GM12873 (cell line): ENCODE measurements at regions not wholly inside any gene's neighbourhood (a gene's known extent, or its start where the extent isn't known, plus 50 kb on each side); places are given as distances from the start of the nearest gene placed in this dataset.

Source experiments
- TF ChIP-seq, protein P1 (sequence below): IDR thresholded peaks from 2 replicates; pipeline ENCODE4 v1.5.1; 2012; ENCODE audit warnings: low read depth, mild to moderate bottlenecking, moderate library complexity, low read length, control low read depth; ENCODE audit not compliant: insufficient read depth; ENCODE audit errors: missing control alignments

DNA sequence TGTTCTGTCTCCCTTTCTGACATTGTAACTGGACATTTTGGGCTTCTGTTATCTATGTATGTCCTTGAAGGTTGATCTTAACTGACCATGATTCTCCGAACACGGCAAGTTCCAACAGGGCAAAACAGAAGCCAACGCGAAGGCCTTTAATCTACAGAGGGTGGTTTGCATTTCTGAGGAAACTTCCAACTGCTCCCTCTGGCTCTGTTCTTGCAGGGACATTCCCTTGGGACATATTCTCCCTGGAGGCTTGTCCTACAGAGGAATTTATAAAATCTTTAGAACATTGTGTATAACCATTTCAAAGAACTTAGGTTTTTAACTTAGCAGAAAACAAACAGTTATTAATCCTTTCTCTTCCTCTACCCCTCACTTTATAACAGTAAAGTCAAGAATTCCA, 189.0 kb upstream of the CDYL start:
- TF ChIP-seq, protein P1, sequence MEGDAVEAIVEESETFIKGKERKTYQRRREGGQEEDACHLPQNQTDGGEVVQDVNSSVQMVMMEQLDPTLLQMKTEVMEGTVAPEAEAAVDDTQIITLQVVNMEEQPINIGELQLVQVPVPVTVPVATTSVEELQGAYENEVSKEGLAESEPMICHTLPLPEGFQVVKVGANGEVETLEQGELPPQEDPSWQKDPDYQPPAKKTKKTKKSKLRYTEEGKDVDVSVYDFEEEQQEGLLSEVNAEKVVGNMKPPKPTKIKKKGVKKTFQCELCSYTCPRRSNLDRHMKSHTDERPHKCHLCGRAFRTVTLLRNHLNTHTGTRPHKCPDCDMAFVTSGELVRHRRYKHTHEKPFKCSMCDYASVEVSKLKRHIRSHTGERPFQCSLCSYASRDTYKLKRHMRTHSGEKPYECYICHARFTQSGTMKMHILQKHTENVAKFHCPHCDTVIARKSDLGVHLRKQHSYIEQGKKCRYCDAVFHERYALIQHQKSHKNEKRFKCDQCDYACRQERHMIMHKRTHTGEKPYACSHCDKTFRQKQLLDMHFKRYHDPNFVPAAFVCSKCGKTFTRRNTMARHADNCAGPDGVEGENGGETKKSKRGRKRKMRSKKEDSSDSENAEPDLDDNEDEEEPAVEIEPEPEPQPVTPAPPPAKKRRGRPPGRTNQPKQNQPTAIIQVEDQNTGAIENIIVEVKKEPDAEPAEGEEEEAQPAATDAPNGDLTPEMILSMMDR, result no peak

DNA sequence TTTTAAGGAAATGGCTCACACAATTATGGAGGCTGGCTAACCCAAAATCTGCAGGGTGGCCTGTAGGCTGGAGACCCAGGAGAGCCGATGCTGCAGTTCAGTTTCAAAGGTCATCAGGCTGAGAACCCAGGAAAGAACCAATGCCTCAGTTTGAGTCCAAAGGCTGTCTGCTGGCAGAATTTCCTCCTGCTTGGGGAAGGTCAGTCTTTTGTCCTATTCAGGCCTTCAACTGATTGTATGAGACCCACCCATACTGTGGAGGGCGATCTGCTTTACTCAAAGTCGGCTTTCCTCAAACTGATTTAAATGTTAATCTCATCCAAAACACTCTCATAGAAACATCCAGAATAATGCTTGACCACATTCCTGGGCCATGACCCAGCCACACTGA, 189.7 kb upstream of the CDYL start:
- TF ChIP-seq, protein P1, result no peak

DNA sequence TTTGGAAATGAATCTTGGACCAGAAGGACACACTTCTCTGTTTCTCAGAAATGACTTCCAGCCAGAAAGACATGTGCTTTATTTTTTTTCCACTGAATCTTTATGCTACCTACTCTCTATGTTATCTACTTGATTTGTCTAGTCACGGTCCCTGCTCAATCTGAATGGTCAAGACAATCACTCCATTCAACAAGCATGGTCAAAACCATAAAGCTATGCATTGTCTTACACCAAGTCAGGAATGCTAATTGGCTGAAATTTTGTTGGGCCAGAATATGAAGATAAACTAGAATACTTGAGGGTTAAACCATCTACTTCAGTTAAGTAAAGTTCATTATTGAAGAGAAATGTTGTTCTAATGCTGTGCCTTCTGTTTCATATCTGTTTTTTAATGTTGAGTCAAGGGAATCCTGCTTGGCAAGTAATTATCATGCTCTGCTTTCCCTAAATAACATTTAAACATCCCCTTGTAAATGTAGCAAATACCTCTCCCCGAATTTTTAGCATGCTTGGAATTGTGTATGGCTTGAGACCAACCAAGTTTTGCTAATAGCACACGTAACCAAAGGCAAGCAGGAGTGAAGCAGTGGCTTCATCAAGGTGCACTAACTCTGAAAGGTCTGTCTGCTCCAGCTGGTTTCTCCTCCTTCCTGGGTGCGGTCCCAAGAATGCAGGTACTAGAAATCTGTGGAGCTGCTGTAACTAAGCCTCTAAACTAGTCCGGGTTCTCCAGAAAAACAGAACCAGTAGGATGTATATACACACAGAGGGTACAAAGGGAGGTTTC, 190.3 kb upstream of the CDYL start:
- TF ChIP-seq, protein P1, result no peak

DNA sequence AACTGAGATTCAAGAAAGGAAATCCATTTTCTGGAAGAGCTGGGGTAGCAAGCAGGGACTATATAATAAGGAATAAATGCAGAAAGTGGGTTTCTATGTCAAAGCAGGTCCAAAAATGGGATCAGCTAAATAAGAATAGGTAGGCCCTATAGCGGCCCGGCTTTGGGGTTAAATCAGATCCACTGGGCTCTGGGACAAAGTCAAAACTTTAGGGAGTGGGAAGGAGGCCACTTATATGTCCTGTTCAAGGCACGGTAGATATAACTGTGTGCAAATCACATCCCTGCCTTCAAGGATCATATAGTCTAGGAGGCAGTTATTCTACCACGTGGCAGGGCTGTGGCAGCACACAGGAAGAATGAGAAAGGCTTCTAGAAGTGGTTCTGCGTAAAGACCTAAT, 191.4 kb upstream of the CDYL start:
- TF ChIP-seq, protein P1, result no peak

DNA sequence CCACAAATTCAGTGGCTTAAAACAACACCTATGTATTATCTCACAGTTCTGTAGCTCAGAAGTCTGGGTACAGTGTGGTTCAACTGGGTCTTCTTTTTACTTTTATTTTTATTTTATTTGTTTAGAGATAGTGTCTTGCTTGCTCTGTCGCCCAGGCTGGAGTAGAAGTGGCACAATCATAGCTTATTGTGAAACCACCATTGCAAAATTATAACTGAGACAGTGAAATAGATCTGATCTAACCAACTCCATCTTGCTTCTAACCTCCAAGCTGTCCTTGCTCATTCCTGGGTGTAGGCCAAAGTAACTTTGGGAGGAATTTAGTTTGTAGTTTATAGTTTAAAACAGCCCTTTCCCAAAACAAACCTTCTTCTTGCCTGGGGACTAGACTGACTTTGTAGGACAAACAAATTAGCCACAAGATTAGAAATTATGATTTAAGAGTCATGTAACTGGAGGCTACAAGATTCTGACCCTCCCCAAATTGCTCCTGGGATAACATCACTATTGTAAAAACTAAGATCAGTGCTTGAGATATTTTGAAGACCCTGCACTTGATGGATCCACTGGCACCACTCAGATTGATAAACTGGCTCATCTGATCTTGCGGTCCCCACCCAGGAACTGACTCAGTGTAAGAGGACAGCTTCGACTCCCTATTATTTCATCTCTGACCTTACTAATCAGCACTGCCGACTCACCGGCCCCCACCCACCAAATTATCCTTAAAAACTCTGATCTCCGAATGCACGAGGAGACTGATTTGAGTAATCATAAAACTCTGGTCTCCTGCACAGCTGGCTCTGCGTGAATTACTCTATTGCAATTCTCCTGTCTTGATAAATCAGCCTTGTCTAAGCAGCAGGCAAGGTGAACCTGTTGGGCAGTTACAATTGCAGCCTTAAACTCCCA, 193.4 kb upstream of the CDYL start:
- TF ChIP-seq, protein P1, result no peak

DNA sequence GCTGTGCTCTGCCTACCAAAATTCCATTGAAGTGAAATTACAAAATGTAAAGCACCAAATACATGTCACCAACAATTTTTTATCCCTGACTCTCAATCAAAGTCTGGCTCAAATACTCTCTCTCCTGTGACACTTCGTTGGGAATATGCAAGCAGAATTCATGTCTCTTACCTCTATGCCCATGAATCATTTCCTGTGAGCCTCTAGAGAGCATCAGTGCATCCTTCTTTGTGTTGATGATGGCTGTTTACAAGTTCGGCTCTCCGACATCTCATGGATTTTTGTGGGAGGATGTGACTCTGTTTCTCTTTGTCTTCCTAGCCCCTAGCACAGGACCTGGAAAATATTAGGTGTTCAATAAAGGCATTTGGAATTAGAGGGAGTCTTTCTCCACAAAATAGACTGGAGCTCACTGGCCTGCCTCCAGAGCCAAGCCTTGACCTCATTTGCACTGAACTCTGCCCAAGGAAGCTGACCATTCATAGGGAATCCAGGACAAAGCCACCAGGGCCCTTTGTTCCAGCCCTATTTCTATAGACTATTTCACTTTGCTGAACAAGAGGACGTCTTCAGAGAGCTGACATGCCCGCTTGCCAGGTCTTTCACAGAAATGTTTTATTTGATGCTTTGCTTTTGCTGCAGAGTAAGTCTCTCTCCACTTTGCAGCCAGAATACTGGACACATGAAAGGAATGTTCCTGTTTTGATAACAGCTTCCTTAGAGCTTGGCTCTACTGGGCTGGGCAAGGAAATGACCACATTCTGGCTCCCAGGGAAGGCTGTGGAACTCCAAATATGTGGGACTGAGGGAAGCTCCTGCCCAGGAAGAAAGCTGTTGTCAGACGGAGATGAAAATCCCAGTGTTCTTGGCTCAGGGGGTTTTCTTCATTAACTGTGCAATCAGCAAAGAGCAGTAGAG, 194.5 kb upstream of the CDYL start:
- TF ChIP-seq, protein P1, result no peak
